Upper lobe of left lung (tissue), 6 donors: ENCODE measurements at regions not wholly inside any gene's neighbourhood (a gene's known extent, or its start where the extent isn't known, plus 50 kb on each side); places are given as distances from the start of the nearest gene placed in this dataset.

Experiments used
- ATAC-seq, 2 donors: fragments of 200-7000 bp; cut with Tn5 transposase; one replicate each; pipeline ENCODE4 v1.9.1; 2022; ENCODE audit warnings: mild to moderate bottlenecking in 2 of 2, moderate library complexity in 2 of 2; ENCODE audit not compliant: low FRiP score in 2 of 2
- DNase-seq, 2 donors: peaks; one replicate each; pipeline ENCODE4 v3.0.0-alpha.2; 2019 to 2020
- H3K27ac ChIP-seq, 4 donors: fragments of 200-600 bp; sonication (generic); one replicate each; pipeline ENCODE4 v1.5.1; 2016 to 2019
- H3K27me3 ChIP-seq, 4 donors: fragments of 200-600 bp; sonication (generic); one replicate each; pipeline ENCODE4 v1.5.1; 2017 to 2019
- H3K36me3 ChIP-seq, 4 donors: fragments of 200-600 bp; sonication (generic); one replicate each; pipeline ENCODE4 v1.5.1; 2016 to 2019
- H3K4me1 ChIP-seq, 4 donors: fragments of 200-600 bp; sonication (generic); one replicate each; pipeline ENCODE4 v1.5.1; 2018 to 2019
- H3K4me3 ChIP-seq, 4 donors: fragments of 200-600 bp; sonication (generic); one replicate each; pipeline ENCODE4 v1.5.1; 2017 to 2019; ENCODE audit warnings: mild to moderate bottlenecking in 2 of 4, moderate library complexity in 1 of 4
- H3K9me3 ChIP-seq, 4 donors: fragments of 200-600 bp; sonication (generic); one replicate each; pipeline ENCODE4 v1.5.1; 2018 to 2019
- CTCF ChIP-seq, 6 experiments: fragments of 450-650 bp in 4 of 6; fragments of 200-600 bp in 2 of 6; sonication (generic) in 2 of 6; IDR thresholded peaks; one replicate each; pipeline ENCODE4 v1.5.1; 2016 to 2019; ENCODE audit warnings: antibody characterized with exemption in 6 of 6
- EP300 ChIP-seq, 4 donors: sonication (generic); formaldehyde crosslinking; IDR thresholded peaks; one replicate each; pipeline ENCODE4 v1.5.1; 2017; ENCODE audit warnings: antibody characterized with exemption in 4 of 4, control low read depth in 2 of 4
- POLR2A ChIP-seq, 4 donors: fragments of 450-650 bp; IDR thresholded peaks; one replicate each; pipeline ENCODE4 v1.5.1; 2016 to 2017; ENCODE audit warnings: antibody characterized with exemption in 4 of 4, mild to moderate bottlenecking in 2 of 4
- POLR2AphosphoS5 ChIP-seq, 2 donors: sonication (generic); formaldehyde crosslinking; IDR thresholded peaks; one replicate each; pipeline ENCODE4 v1.5.1; 2017; ENCODE audit warnings: antibody characterized with exemption in 2 of 2
- WGBS, 2 donors: methylation state at CpG; one replicate each; pipeline ENCODE4 v1.1.5; 2017 to 2018; 5-methylcytosine and 5-hydroxymethylcytosine counted together
- donor health status: DM: no; HTN: no; CAD: no; lungs with moderate emphysema.
- donor health status: DM: no; HTN: yes; CAD: no; lungs with severe emphysema.

- Histone ChIP-seq H3K36me3 (no peaks in the 10 kb centered on the region), H3K27me3 (no peaks in the 10 kb centered on the region), H3K4me3 (no peak overlapping the region), H3K27ac (no peak overlapping the region), H3K9me3 (no peaks in the 10 kb centered on the region), H3K4me1 (no peaks in the 10 kb centered on the region)
- TF ChIP-seq CTCF (IDR thresholded peaks at IDR 0.05) (no peak), POLR2A (IDR thresholded peaks at IDR 0.05) (no peak), EP300 (IDR thresholded peaks at IDR 0.05) (no peak), POLR2AphosphoS5 (IDR thresholded peaks at IDR 0.05) (no peak)
- ATAC-seq (no peak), DNase-seq (no peak)
- WGBS, 2 donors, result 27 to 34% methylated on average over 2 of the region's 2 CpGs
Observed at GRCh38 chr18:22731398-22731797, 201.7 kb upstream of the RBBP8 start.

DNA sequence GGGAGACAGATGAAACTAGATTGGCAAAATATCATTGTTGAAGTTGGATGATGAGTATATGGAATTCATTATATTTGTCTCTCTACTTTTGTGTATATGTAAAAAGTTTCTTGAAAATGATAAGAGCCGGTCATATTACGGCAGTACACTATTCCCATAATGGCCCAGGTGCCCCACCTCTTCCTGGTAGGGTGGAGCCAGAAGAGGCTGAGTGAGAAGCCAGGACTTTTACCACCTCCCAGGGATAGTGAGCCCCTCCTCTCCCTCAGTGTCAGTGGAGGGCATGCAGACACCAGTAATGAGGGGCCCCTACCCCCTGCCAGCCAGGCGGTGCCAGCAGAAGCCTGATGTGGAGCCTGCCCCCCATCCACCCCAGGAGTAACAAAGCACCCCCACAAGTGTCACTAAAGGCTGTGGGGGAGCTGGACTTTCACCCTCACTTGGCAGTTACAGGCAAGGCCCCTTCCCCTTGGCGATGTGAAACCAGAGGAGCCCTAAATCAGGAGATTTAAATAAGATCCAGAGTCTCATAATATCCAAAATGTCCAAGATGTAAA, 198.9 kb upstream of the RBBP8 start:
- no peaks in the 10 kb centered on the region for H3K36me3 ChIP-seq
- H3K27ac ChIP-seq, result no peak overlapping the region
- H3K4me3 ChIP-seq, result no peak overlapping the region

DNA sequence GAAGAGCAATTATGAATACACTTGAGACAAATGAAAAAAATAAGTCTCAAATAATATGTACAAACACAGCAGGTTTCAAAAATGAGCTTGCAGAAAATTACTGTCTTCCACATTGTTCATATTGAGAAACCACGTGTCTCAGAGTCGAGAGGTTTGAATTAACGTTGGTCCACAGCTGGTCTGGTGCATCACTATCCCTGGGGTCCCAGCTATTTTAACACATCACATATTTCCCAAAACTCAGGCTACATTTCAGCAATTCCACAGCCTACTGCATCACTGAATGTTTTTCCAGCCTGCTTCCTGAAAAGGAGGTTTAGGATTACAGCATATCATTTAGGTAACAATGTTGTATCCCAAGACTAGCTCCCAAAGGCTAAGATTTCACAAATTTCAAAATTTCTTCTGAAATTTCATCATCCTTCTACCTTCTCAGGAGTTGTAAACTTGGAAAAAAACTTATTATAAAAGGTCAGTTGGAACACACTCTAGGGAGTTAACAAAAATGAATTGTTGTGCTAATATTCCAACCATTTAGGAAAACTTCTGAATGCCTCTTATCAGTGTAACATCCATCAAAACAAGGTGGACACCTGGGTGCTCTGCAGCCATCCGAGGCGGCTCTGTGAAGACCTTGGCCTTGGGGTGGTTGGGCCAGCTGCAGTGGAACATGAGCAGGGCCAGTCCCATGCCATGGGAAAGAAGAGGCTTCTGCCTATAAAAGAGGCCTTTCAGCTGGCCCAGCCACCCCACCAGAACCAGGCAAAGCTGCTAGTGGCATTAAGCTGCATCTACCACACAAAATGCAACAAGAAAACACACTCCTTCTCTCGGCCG, 198.1 kb upstream of the RBBP8 start:
- DNase-seq (no peak), ATAC-seq (peak in 1 of 2 donors; percentile 91)
- TF ChIP-seq CTCF (IDR thresholded peaks at IDR 0.05) (no peak), POLR2A (IDR thresholded peaks at IDR 0.05) (no peak), POLR2AphosphoS5 (IDR thresholded peaks at IDR 0.05) (no peak), EP300 (IDR thresholded peaks at IDR 0.05) (no peak)
- WGBS, 2 donors, result 84 to 91% methylated on average over 7 of the region's 7 CpGs
- Histone ChIP-seq H3K36me3 (no peaks in the 10 kb centered on the region), H3K9me3 (no peaks in the 10 kb centered on the region), H3K4me1 (no peaks in the 10 kb centered on the region), H3K27ac (no peak overlapping the region), H3K4me3 (no peak overlapping the region), H3K27me3 (no peaks in the 10 kb centered on the region)

More for the DNA sequence above, 198.9 kb upstream of the RBBP8 start:
- WGBS, 2 donors, result 78% methylated on average over 3 to 4 of the region's 4 CpGs
- peak in 1 of 2 donors; percentile 7 for DNase-seq
- Histone ChIP-seq H3K4me1 (no peaks in the 10 kb centered on the region), H3K27me3 (no peaks in the 10 kb centered on the region), H3K9me3 (no peaks in the 10 kb centered on the region)
- TF ChIP-seq EP300 (IDR thresholded peaks at IDR 0.05) (no peak), POLR2AphosphoS5 (IDR thresholded peaks at IDR 0.05) (no peak), CTCF (IDR thresholded peaks at IDR 0.05) (no peak), POLR2A (IDR thresholded peaks at IDR 0.05) (no peak)
- ATAC-seq, result no peak

DNA sequence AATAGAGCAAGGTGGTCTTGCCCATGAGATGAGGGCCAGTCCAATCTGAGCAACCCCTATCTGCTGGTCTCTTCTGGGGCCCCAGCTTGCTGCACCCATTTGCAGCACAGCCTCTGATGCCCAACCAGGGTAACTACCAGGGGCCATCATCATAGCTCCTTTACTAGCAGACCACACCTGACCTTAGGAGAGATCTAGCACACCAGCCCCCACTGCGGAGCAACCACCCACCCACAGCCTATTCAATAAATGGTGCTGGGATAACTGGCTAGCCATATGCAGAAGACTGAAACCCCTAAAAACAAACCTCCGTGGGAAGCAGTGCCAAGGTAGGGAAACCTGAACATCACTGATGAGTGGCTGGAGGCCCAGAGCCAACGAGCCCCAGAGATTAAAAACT, 196.1 kb upstream of the RBBP8 start:
- Histone ChIP-seq H3K27ac (no peak overlapping the region), H3K9me3 (no peaks in the 10 kb centered on the region), H3K4me1 (no peaks in the 10 kb centered on the region), H3K36me3 (no peaks in the 10 kb centered on the region), H3K4me3 (no peak overlapping the region), H3K27me3 (no peaks in the 10 kb centered on the region)
- no peak for TF ChIP-seq CTCF (IDR thresholded peaks at IDR 0.05)
- ATAC-seq (peak in 1 of 2 donors; percentile 51), DNase-seq (no peak)
- 75 to 78% methylated on average over 2 of the region's 3 CpGs for WGBS, 2 donors
